ENCODE measurements at regions not wholly inside any gene's neighbourhood (a gene's known extent, or its start where the extent isn't known, plus 50 kb on each side); places are given as distances from the start of the nearest gene placed in this dataset.
"Not testable (repeated sequence)": the region's sequence is repeated elsewhere in the genome, so short reads cannot be mapped to it uniquely, and the experiment has no call there.

GRCh38 chr2:84137034-84137433 lies 322.0 kb downstream of the SUCLG1 start:
- DNase-seq (ENCODE audit: low read depth): no peak

GRCh38 chr2:84132370-84132769 lies 326.7 kb downstream of the SUCLG1 start:
- no peak for DNase-seq (ENCODE audit: low read depth)

- no peak for DNase-seq (ENCODE audit: low read depth)
These were observed 327.7 kb downstream of the SUCLG1 start for GRCh38 chr2:84131278-84131830.

- DNase-seq (ENCODE audit: low read depth): no peak
These were observed 330.1 kb downstream of the SUCLG1 start for GRCh38 chr2:84129018-84129417.

GRCh38 chr2:84127812-84128211 lies 331.3 kb downstream of the SUCLG1 start:
- DNase-seq (ENCODE audit: low read depth): not testable (repeated sequence)

GRCh38 chr2:84126530-84126929 lies 332.6 kb downstream of the SUCLG1 start:
- DNase-seq (ENCODE audit: low read depth): no peak

GRCh38 chr2:84126084-84126483 lies 333.0 kb downstream of the SUCLG1 start:
- no peak for DNase-seq (ENCODE audit: low read depth)

GRCh38 chr2:84116143-84116542 lies 342.9 kb downstream of the SUCLG1 start:
- no peak for DNase-seq (ENCODE audit: low read depth)

GRCh38 chr2:84115173-84115857 lies 343.8 kb downstream of the SUCLG1 start:
- DNase-seq (ENCODE audit: low read depth): no peak

- not testable (repeated sequence) for DNase-seq (ENCODE audit: low read depth)
These were observed 355.1 kb downstream of the SUCLG1 start for GRCh38 chr2:84103816-84104527.

- DNase-seq (ENCODE audit: low read depth): no peak
These were observed 356.8 kb downstream of the SUCLG1 start for GRCh38 chr2:84102274-84102673.

- no peak for DNase-seq (ENCODE audit: low read depth)
These were observed 370.4 kb downstream of the SUCLG1 start for GRCh38 chr2:84088656-84089055.

- no peak for DNase-seq (ENCODE audit: low read depth)
These were observed 373.5 kb downstream of the SUCLG1 start for GRCh38 chr2:84085562-84085961.

GRCh38 chr2:84084856-84085255 lies 374.2 kb downstream of the SUCLG1 start:
- no peak for DNase-seq (ENCODE audit: low read depth)

- no peak for DNase-seq (ENCODE audit: low read depth)
These were observed 375.1 kb downstream of the SUCLG1 start for GRCh38 chr2:84083984-84084383.

- DNase-seq (ENCODE audit: low read depth): no peak
These were observed 380.6 kb downstream of the SUCLG1 start for GRCh38 chr2:84078471-84078870.

GRCh38 chr2:84077496-84077895 lies 381.6 kb downstream of the SUCLG1 start:
- no peak for DNase-seq (ENCODE audit: low read depth)

- no peak for DNase-seq (ENCODE audit: low read depth)
These were observed 388.0 kb downstream of the SUCLG1 start for GRCh38 chr2:84071050-84071449.

GRCh38 chr2:84065857-84066256 lies 393.2 kb downstream of the SUCLG1 start:
- no peak for DNase-seq (ENCODE audit: low read depth)

GRCh38 chr2:84057917-84058560 lies 401.0 kb downstream of the SUCLG1 start:
- DNase-seq (ENCODE audit: low read depth): no peak

GRCh38 chr2:84055816-84056215 lies 403.3 kb downstream of the SUCLG1 start:
- DNase-seq (ENCODE audit: low read depth): no peak

- not testable (repeated sequence) for DNase-seq (ENCODE audit: low read depth)
These were observed 404.5 kb downstream of the SUCLG1 start for GRCh38 chr2:84054577-84054976.

GRCh38 chr2:84052913-84053312 lies 406.2 kb downstream of the SUCLG1 start:
- no peak for DNase-seq (ENCODE audit: low read depth)

Measured in activated T-cell treated with anti-CD3 and anti-CD28 coated beads for 1 hour (primary cell).